OCI-LY1 (cell line): ENCODE measurements at regions not wholly inside any gene's neighbourhood (a gene's known extent, or its start where the extent isn't known, plus 50 kb on each side); places are given as distances from the start of the nearest gene placed in this dataset.

Experiments used
- H2AFZ ChIP-seq: fragments of 200-600 bp; sonication (generic), shearing (Covaris generic); 2 replicates; pipeline ENCODE4 v1.6.0; 2014; ENCODE audit warnings: antibody characterized with exemption, mild to moderate bottlenecking, low read length
- H3F3A ChIP-seq: fragments of 200-600 bp; sonication (generic), shearing (Covaris generic); 2 replicates; pipeline ENCODE4 v1.6.0; 2014; ENCODE audit warnings: mild to moderate bottlenecking, antibody characterized with exemption, low read length, moderate library complexity; ENCODE audit not compliant: insufficient read depth
- H3K27ac ChIP-seq: fragments of 200-600 bp; sonication (generic); 2 replicates; pipeline ENCODE4 v1.5.1; 2014; ENCODE audit warnings: low read length, mixed run types, mild to moderate bottlenecking, low read depth; ENCODE audit not compliant: poor library complexity, severe bottlenecking
- H3K27me3 ChIP-seq: fragments of 200-600 bp; sonication (generic); 2 replicates; pipeline ENCODE4 v1.6.0; 2014; ENCODE audit warnings: antibody characterized with exemption, mild to moderate bottlenecking, low read length, moderate library complexity; ENCODE audit not compliant: insufficient read depth
- H3K36me3 ChIP-seq: fragments of 200-600 bp; sonication (generic); 2 replicates; pipeline ENCODE4 v1.6.1; 2014; ENCODE audit warnings: mild to moderate bottlenecking, antibody characterized with exemption, low read length, moderate library complexity, mixed read lengths; ENCODE audit not compliant: insufficient read depth
- H3K4me1 ChIP-seq: fragments of 200-600 bp; sonication (generic); 2 replicates; pipeline ENCODE4 v1.5.1; 2014; ENCODE audit warnings: mild to moderate bottlenecking, low read length, moderate library complexity; ENCODE audit not compliant: insufficient read depth, severe bottlenecking
- H3K4me2 ChIP-seq: fragments of 200-600 bp; sonication (generic), shearing (Covaris generic); 2 replicates; pipeline ENCODE4 v1.6.1; 2014; ENCODE audit warnings: low read length
- H3K4me3 ChIP-seq: fragments of 200-600 bp; sonication (generic); 2 replicates; pipeline ENCODE4 v1.5.1; 2014; ENCODE audit warnings: low read length, low read depth, mild to moderate bottlenecking, mixed read lengths; ENCODE audit not compliant: poor library complexity, severe bottlenecking
- H3K79me2 ChIP-seq: fragments of 200-600 bp; shearing (Covaris generic); 2 replicates; pipeline ENCODE4 v1.6.1; 2016; ENCODE audit warnings: mixed run types, low read length, mixed read lengths; ENCODE audit not compliant: insufficient read depth
- H3K9ac ChIP-seq: fragments of 200-600 bp; sonication (generic), shearing (Covaris generic); 2 replicates; pipeline ENCODE4 v1.6.1; 2014; ENCODE audit warnings: mild to moderate bottlenecking, low read length, mixed read lengths
- H3K9me2 ChIP-seq: fragments of 200-600 bp; sonication (generic), shearing (Covaris generic); 2 replicates; pipeline ENCODE4 v1.6.1; 2014; ENCODE audit warnings: low read depth, mild to moderate bottlenecking, low read length, mixed read lengths
- H3K9me3 ChIP-seq: fragments of 200-600 bp; shearing (Covaris generic); 2 replicates; pipeline ENCODE4 v1.6.1; 2014; ENCODE audit warnings: low read length, mixed read lengths
- H4K20me1 ChIP-seq: fragments of 200-600 bp; sonication (generic), shearing (Covaris generic); 2 replicates; pipeline ENCODE4 v1.6.0; 2016; ENCODE audit warnings: mild to moderate bottlenecking, low read length; ENCODE audit not compliant: insufficient read depth
- EZH2 ChIP-seq: fragments of 200-600 bp; sonication (generic), shearing (Covaris generic); IDR thresholded peaks from 2 replicates; pipeline ENCODE4 v1.8.0; 2017; ENCODE audit warnings: borderline replicate concordance, mixed run types, mild to moderate bottlenecking, antibody characterized with exemption, low read length, moderate library complexity, mixed read lengths
- TF ChIP-seq, protein P1 (sequence below): fragments of 200-600 bp; sonication (generic), shearing (Covaris generic); IDR thresholded peaks from 2 replicates; pipeline ENCODE4 v1.5.1; 2017; ENCODE audit warnings: mild to moderate bottlenecking, antibody characterized with exemption, low read length, moderate library complexity, mixed read lengths

DNA sequence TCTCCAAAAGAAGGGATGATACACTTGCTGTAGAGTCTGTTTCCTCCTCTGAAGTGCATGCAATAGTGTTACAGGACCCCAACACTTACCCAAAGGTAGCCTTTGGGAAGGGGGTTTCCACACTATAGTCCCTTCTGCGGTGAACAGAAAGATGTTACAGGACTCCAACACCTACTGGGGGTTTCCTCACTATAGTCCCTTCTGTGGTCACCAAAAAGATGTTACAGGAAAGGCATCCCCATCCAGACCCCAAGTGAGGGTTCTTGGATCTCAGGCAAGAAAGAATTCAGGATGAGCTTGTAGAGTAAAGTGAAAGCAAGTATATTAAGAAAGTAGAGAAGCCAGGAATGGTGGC lies 69.2 kb upstream of the PIK3CG start:
- TF ChIP-seq EZH2, result no peak
- TF ChIP-seq, protein P1, sequence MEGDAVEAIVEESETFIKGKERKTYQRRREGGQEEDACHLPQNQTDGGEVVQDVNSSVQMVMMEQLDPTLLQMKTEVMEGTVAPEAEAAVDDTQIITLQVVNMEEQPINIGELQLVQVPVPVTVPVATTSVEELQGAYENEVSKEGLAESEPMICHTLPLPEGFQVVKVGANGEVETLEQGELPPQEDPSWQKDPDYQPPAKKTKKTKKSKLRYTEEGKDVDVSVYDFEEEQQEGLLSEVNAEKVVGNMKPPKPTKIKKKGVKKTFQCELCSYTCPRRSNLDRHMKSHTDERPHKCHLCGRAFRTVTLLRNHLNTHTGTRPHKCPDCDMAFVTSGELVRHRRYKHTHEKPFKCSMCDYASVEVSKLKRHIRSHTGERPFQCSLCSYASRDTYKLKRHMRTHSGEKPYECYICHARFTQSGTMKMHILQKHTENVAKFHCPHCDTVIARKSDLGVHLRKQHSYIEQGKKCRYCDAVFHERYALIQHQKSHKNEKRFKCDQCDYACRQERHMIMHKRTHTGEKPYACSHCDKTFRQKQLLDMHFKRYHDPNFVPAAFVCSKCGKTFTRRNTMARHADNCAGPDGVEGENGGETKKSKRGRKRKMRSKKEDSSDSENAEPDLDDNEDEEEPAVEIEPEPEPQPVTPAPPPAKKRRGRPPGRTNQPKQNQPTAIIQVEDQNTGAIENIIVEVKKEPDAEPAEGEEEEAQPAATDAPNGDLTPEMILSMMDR, result no peak
- Histone ChIP-seq H3K4me3 (no peak overlapping the region), H2AFZ (no peak overlapping the region), H3K36me3 (no peaks in the 10 kb centered on the region), H3K27ac (no peak overlapping the region), H3K9me2 (no peaks in the 10 kb centered on the region), H3K4me1 (no peaks in the 10 kb centered on the region), H4K20me1 (no peaks in the 10 kb centered on the region), H3K27me3 (no peaks in the 10 kb centered on the region), H3K4me2 (no peak overlapping the region), H3K9me3 (peaks cover 9% of the 10 kb centered on the region), H3K79me2 (no peaks in the 10 kb centered on the region), H3F3A (no peaks in the 10 kb centered on the region), H3K9ac (no peak overlapping the region)

DNA sequence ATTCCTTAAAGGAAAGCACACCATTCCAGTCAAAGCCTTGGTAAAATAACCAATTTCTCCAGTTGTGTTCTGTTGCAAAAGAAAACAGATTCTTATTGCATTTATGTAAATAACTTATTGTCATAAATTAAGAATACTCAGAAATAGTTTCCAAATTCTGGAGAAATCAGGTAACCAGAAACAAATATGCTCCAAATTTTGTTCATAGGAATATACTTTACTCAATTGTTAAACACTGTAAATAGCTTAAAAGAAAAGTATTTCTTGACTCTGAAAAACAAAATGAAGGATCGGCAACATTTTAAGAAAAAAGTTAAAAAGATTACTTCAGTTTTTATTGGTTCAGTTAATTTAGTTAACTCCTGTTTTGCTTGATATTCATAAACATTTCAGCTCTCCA lies 67.1 kb upstream of the PIK3CG start:
- peaks cover 9% of the 10 kb centered on the region for H3K9me3 ChIP-seq
- no peaks in the 10 kb centered on the region for H3K27me3 ChIP-seq
- H2AFZ ChIP-seq, result no peak overlapping the region
- no peak overlapping the region for H3K27ac ChIP-seq
- H3K9ac ChIP-seq, result no peak overlapping the region
- H3K4me1 ChIP-seq, result no peaks in the 10 kb centered on the region
- no peaks in the 10 kb centered on the region for H3F3A ChIP-seq
- no peak for TF ChIP-seq EZH2
- TF ChIP-seq, protein P1, result no peak
- no peaks in the 10 kb centered on the region for H3K79me2 ChIP-seq
- no peaks in the 10 kb centered on the region for H3K9me2 ChIP-seq
- no peak overlapping the region for H3K4me3 ChIP-seq
- H4K20me1 ChIP-seq, result no peaks in the 10 kb centered on the region
- H3K4me2 ChIP-seq, result no peak overlapping the region
- no peaks in the 10 kb centered on the region for H3K36me3 ChIP-seq

DNA sequence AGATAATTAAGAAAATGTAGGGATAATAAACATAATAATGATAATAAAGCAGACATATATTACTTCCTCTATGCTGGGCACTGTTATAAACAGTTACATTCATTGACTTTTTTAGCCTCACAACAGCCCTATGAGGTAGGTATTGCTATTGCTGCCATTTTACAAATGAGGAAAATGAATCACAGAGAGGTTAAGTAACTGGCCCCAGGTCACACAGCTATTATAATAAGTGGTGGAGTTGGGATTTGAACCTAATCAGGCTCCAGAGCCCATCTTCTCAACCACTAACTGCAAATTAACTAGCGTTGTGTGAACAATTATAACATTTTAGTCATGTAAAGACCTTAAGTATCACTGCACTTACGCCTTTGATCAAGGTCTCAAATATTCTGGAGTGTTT lies 62.5 kb upstream of the PIK3CG start:
- Histone ChIP-seq H3K4me3 (no peak overlapping the region), H3K27me3 (no peaks in the 10 kb centered on the region), H3K36me3 (no peaks in the 10 kb centered on the region), H3K9me2 (no peaks in the 10 kb centered on the region), H3K27ac (no peak overlapping the region), H3K4me2 (no peak overlapping the region), H3K79me2 (no peaks in the 10 kb centered on the region), H3K4me1 (no peaks in the 10 kb centered on the region), H4K20me1 (no peaks in the 10 kb centered on the region), H3F3A (no peaks in the 10 kb centered on the region), H3K9me3 (peaks cover 6% of the 10 kb centered on the region), H3K9ac (no peak overlapping the region), H2AFZ (no peak overlapping the region)
- TF ChIP-seq EZH2, result no peak
- TF ChIP-seq, protein P1, result no peak
